NCI-H2171 treated with DMSO at 0.1 percent for 48 hours (cell line): ENCODE measurements at regions not wholly inside any gene's neighbourhood (a gene's known extent, or its start where the extent isn't known, plus 50 kb on each side); places are given as distances from the start of the nearest gene placed in this dataset.
"Not testable (repeated sequence)": the region's sequence is repeated elsewhere in the genome, so short reads cannot be mapped to it uniquely, and the experiment has no call there.

ENCODE experiments used
- DNase-seq: peaks from one replicate; lab custom pipeline; 2025; lab: John Stamatoyannopoulos, UW

- DNase-seq, result no peak
Observed at GRCh38 chr9:134530724-134531123, 110.9 kb upstream of the COL5A1 start.

- DNase-seq, result no peak
Observed at GRCh38 chr9:134531220-134531970, 110.2 kb upstream of the COL5A1 start.

GRCh38 chr9:134532084-134532483 is 109.5 kb upstream of the COL5A1 start:
- no peak for DNase-seq

- DNase-seq, result not testable (repeated sequence)
Observed at GRCh38 chr9:134532661-134533060, 108.9 kb upstream of the COL5A1 start.

- no peak for DNase-seq
Observed at GRCh38 chr9:134533850-134534588, 107.6 kb upstream of the COL5A1 start.

GRCh38 chr9:134534661-134535080 is 106.9 kb upstream of the COL5A1 start:
- DNase-seq, result no peak

- no peak for DNase-seq
Observed at GRCh38 chr9:134535171-134535570, 106.4 kb upstream of the COL5A1 start.

- DNase-seq, result no peak
Observed at GRCh38 chr9:134536101-134536900, 105.3 kb upstream of the COL5A1 start.

- DNase-seq, result no peak
Observed at GRCh38 chr9:134536931-134537330, 104.7 kb upstream of the COL5A1 start.

- DNase-seq, result no peak
Observed at GRCh38 chr9:134537951-134538641, 103.5 kb upstream of the COL5A1 start.

GRCh38 chr9:134538856-134539566 is 102.6 kb upstream of the COL5A1 start:
- DNase-seq, result no peak

GRCh38 chr9:134539586-134540194 is 101.9 kb upstream of the COL5A1 start:
- no peak for DNase-seq

- DNase-seq, result no peak
Observed at GRCh38 chr9:134540276-134541096, 101.1 kb upstream of the COL5A1 start.

- no peak for DNase-seq
Observed at GRCh38 chr9:134541097-134541747, 100.4 kb upstream of the COL5A1 start.

GRCh38 chr9:134544388-134545214 is 97.0 kb upstream of the COL5A1 start:
- DNase-seq, result no peak

GRCh38 chr9:134545215-134545542 is 96.4 kb upstream of the COL5A1 start:
- no peak for DNase-seq

- DNase-seq, result no peak
Observed at GRCh38 chr9:134545543-134546245, 95.9 kb upstream of the COL5A1 start.

- DNase-seq, result no peak
Observed at GRCh38 chr9:134546246-134546731, 95.3 kb upstream of the COL5A1 start.
